Psoas muscle (tissue), 7 donors: ENCODE measurements at regions not wholly inside any gene's neighbourhood (a gene's known extent, or its start where the extent isn't known, plus 50 kb on each side); places are given as distances from the start of the nearest gene placed in this dataset.

ENCODE experiments used
- ATAC-seq, 4 donors: fragments of 200-7000 bp; cut with Tn5 transposase; one replicate each; pipeline ENCODE4 v1.9.1; 2020; ENCODE audit warnings: moderate library complexity in 3 of 4, mild to moderate bottlenecking in 2 of 4
- DNase-seq, 2 donors: peaks; one replicate each; pipeline ENCODE4 v3.0.0-alpha.2; 2020
- H3K27ac ChIP-seq: fragments of 200-600 bp; one replicate; pipeline ENCODE4 v1.8.0; 2022
- H3K27me3 ChIP-seq, 3 donors: fragments of 200-600 bp in 1 of 3; one replicate each; pipeline versions ENCODE4 v1.6.1 to v1.8.0; 2013 to 2022; ENCODE audit warnings: low read length in 2 of 3, mild to moderate bottlenecking in 2 of 3, moderate library complexity in 1 of 3; ENCODE audit not compliant: insufficient read depth in 3 of 3
- H3K36me3 ChIP-seq, 2 donors: fragments of 200-600 bp in 1 of 2; one replicate each; pipeline versions ENCODE4 v1.6.1 to v1.8.0; 2013 to 2022; ENCODE audit warnings: low read depth in 1 of 2, mild to moderate bottlenecking in 1 of 2, moderate library complexity in 1 of 2; ENCODE audit not compliant: insufficient read depth in 1 of 2
- H3K4me1 ChIP-seq: fragments of 200-600 bp; one replicate; pipeline ENCODE4 v1.8.0; 2022
- H3K4me3 ChIP-seq: fragments of 200-600 bp; one replicate; pipeline ENCODE4 v1.8.0; 2022; ENCODE audit warnings: mild to moderate bottlenecking
- H3K9me3 ChIP-seq: fragments of 200-600 bp; one replicate; pipeline ENCODE4 v1.8.0; 2022
- WGBS, 3 donors: extraction: QIAGEN DNeasy Blood & Tissue Kit; methylation state at CpG; one replicate each; pipeline versions ENCODE4 v1.1.6 to v1.1.7; 2013; 5-methylcytosine and 5-hydroxymethylcytosine counted together
- intact Hi-C, 2 donors: fragments of 100-400 bp; cut with DNase I; formaldehyde crosslinking; loops; one replicate each; pipeline versions ENCODE4 v1.11.0 to v1.14.2; 2022
- TF ChIP-seq, protein P1 (sequence below): fragments of 200-600 bp; IDR thresholded peaks from one replicate; pipeline ENCODE4 v1.8.0; 2022; ENCODE audit warnings: antibody characterized with exemption
- donor health status: healthy with polysubstance abuse.
- donor health status: DM: no; HTN: no; CAD: no; lungs with moderate emphysema.
- donor health status: Bipolar disorder and iron deficiency.
- donor health status: healthy.
- donor health status: DM: yes; HTN: yes; CAD: no.
- donor health status: DM: no; HTN: no; CAD: no.
- donor health status: DM: yes; HTN: yes; CAD: no.

- no peak overlapping the region for H3K27ac ChIP-seq
- 88 to 90% (median 88%) methylated on average over 3 of the region's 3 CpGs for WGBS, 3 donors
- no peaks in the 10 kb centered on the region for H3K4me1 ChIP-seq
- no peaks in the 10 kb centered on the region for H3K9me3 ChIP-seq
- intact Hi-C loops: no loop called here
- H3K27me3 ChIP-seq: peaks cover 1 to 5% (median 1%) of the 10 kb centered on the region in 3 donors
- H3K36me3 ChIP-seq: no peaks in the 10 kb centered on the region
- no peak for DNase-seq
- ATAC-seq: no peak
- TF ChIP-seq, protein P1, sequence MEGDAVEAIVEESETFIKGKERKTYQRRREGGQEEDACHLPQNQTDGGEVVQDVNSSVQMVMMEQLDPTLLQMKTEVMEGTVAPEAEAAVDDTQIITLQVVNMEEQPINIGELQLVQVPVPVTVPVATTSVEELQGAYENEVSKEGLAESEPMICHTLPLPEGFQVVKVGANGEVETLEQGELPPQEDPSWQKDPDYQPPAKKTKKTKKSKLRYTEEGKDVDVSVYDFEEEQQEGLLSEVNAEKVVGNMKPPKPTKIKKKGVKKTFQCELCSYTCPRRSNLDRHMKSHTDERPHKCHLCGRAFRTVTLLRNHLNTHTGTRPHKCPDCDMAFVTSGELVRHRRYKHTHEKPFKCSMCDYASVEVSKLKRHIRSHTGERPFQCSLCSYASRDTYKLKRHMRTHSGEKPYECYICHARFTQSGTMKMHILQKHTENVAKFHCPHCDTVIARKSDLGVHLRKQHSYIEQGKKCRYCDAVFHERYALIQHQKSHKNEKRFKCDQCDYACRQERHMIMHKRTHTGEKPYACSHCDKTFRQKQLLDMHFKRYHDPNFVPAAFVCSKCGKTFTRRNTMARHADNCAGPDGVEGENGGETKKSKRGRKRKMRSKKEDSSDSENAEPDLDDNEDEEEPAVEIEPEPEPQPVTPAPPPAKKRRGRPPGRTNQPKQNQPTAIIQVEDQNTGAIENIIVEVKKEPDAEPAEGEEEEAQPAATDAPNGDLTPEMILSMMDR: no peak
- no peak overlapping the region for H3K4me3 ChIP-seq
Observed at GRCh38 chr10:10514797-10515196, 502.9 kb upstream of the CELF2 start.

GRCh38 chr10:10515479-10516204 lies 502.0 kb upstream of the CELF2 start:
- no peak for ATAC-seq
- Histone ChIP-seq H3K27me3 (peaks cover 2 to 8% (median 5%) of the 10 kb centered on the region in 3 donors), H3K27ac (no peak overlapping the region), H3K4me3 (no peak overlapping the region), H3K4me1 (no peaks in the 10 kb centered on the region), H3K36me3 (no peaks in the 10 kb centered on the region), H3K9me3 (no peaks in the 10 kb centered on the region)
- DNase-seq: no peak
- WGBS, 3 donors: 40 to 59% (median 43%) methylated on average over 13 of the region's 13 CpGs
- intact Hi-C loops: no loop called here
- TF ChIP-seq, protein P1: no peak

DNA sequence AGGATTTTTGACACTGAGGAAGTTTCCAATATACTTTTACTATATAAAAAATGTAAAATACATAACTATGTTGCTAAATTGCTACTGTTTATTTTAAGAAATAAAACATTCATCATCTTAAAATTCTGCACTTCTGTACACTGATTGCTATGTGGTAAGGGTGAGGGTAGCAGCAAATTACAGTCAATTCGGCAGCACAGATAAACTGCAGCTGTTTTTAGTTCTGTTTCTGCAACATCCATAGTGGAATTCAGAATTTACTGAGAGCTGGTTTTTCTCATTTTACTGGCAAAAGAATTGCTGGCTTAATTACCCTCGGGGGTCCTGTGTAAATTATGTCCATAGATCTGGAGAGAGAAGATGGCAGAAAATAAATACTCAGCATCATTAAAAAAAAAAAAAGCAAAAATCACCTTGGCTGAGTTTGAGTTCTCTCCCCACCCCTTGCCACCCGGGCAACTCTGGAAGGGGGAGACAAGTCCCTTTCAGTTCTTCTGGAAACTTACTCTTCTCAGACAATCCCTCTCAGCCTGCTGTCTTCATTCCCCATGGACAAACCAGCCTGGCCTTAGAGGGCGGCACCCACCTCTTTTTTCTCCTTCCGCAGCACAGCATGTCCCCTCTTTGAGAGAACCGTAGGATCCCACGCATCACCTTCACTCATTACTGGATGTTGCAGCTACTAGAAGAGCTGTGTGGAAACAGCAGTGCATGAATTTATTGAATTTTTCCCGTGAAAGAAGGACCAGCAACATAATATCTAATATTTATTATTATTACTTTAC lies 501.1 kb upstream of the CELF2 start:
- ATAC-seq: no peak
- no peaks in the 10 kb centered on the region for H3K36me3 ChIP-seq
- no peak overlapping the region for H3K4me3 ChIP-seq
- TF ChIP-seq, protein P1: no peak
- no peaks in the 10 kb centered on the region for H3K9me3 ChIP-seq
- no peak for DNase-seq
- WGBS, 3 donors: 58 to 69% (median 58%) methylated on average over 8 of the region's 8 CpGs
- H3K27ac ChIP-seq: no peak overlapping the region
- no peaks in the 10 kb centered on the region for H3K4me1 ChIP-seq
- intact Hi-C loops: no loop called here
- H3K27me3 ChIP-seq: peaks cover 4 to 8% (median 5%) of the 10 kb centered on the region in 3 donors

DNA sequence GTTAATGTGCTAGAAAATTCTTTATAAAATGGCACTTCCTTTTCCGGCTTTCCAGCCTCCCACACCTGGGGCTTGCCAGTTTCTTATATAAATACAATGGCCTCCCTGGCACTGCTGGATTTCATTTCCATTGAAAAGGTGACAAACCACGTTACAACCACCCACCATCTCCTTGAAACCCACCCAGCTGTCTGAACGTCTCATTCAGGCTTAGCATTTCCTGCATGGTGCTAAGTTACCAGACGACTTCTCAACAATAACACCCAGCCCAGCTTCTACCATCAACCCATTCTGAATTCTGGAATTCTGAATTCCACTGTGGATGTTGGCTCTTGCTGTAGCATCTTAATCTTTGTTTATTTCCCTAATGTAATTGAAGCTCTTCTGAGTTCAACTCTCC lies 499.8 kb upstream of the CELF2 start:
- DNase-seq: no peak
- Histone ChIP-seq H3K27me3 (peaks cover 4 to 8% (median 5%) of the 10 kb centered on the region in 3 donors), H3K4me3 (no peak overlapping the region), H3K27ac (no peak overlapping the region), H3K9me3 (no peaks in the 10 kb centered on the region), H3K36me3 (no peaks in the 10 kb centered on the region), H3K4me1 (no peaks in the 10 kb centered on the region)
- 59 to 69% (median 61%) methylated on average over 4 of the region's 4 CpGs for WGBS, 3 donors
- TF ChIP-seq, protein P1: no peak
- intact Hi-C loops: no loop called here
- ATAC-seq: no peak
